ENCODE measurements at regions not wholly inside any gene's neighbourhood (a gene's known extent, or its start where the extent isn't known, plus 50 kb on each side); places are given as distances from the start of the nearest gene placed in this dataset.

GRCh38 chr4:181860157-181860556 is 383.0 kb upstream of the TENM3 start:
- TF ChIP-seq HNRNPLL (IDR thresholded peaks at IDR 0.05; ENCODE audit: low read depth, low read length, poor library complexity, severe bottlenecking) (no peak), POLR2AphosphoS5 (IDR thresholded peaks at IDR 0.05; ENCODE audit: low read depth, low read length) (no peak), CTCF (CRISPR knock-in tag; IDR thresholded peaks at IDR 0.05) (no peak)

Data from HepG2 (cell line).